ENCODE measurements at regions not wholly inside any gene's neighbourhood (a gene's known extent, or its start where the extent isn't known, plus 50 kb on each side); places are given as distances from the start of the nearest gene placed in this dataset.

DNA sequence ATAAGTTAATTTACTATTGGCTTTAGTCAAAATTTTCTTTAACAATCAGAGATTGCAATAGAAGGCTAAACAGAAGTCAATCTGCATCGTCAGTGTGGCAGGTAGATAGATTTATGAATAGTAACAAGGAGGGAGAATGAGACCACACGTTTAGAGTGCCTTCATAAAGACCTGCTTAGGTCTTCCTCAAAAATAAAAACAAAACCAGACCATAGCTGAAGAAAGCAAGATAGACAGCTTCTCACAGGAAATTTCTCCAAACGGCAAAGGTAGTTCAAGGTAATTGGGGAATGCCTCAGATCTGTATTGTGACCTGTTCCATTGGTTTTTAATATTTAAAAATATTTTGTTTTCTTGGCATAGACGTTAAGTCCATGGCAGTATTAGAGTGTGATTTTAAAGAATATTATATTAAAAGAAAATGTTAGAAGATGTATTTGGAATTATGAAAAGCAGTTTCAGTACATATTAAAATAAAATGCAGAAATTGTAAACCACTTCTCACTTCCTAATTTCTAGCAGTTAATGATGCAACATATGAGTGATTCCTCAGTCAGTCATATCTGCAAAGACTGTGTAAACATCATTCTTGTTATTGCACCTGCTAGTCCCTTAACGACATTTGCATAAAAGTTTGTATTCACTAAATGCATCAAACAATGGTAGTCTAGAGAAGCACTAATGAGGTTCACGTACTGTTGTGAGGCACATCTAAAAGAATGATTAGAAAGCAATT lies 278.0 kb downstream of the HLX start (continued):
- TF ChIP-seq TCF12 (IDR thresholded peaks at IDR 0.05; ENCODE audit: low read depth, low read length), result peak; percentile 70; the same call in 1 of the 2 replicates
- TF ChIP-seq FOXK2 (IDR thresholded peaks at IDR 0.05), result no peak
- TF ChIP-seq BMI1 (IDR thresholded peaks at IDR 0.05; ENCODE audit: borderline replicate concordance), result peak; percentile 83; the same call in 1 of the 2 replicates
- TF ChIP-seq RUNX3 (IDR thresholded peaks at IDR 0.05; ENCODE audit: low read length), result peak; percentile 53
- no peak for TF ChIP-seq NFXL1 (IDR thresholded peaks at IDR 0.05; ENCODE audit: borderline replicate concordance)
- peak; percentile 52 to 66; a peak in 2 of 4 replicates for TF ChIP-seq BHLHE40 (IDR thresholded peaks at IDR 0.05; ENCODE audit: borderline replicate concordance in 1 of 2, low read depth in 2 of 2, low read length in 1 of 2)
- TF ChIP-seq PAX5 (IDR thresholded peaks at IDR 0.05; ENCODE audit: borderline replicate concordance, low read depth, low read length), result peak; percentile 51; the same call in 1 of the 2 replicates
- TF ChIP-seq HDAC6 (IDR thresholded peaks at IDR 0.05; ENCODE audit: unreplicated experiment), result no peak
- TF ChIP-seq EED (IDR thresholded peaks at IDR 0.05; ENCODE audit: low read depth), result no peak
- peak; percentile 97 for TF ChIP-seq EP300 (IDR thresholded peaks at IDR 0.05; ENCODE audit: borderline replicate concordance in 1 of 2, control insufficient read depth in 1 of 2, low read depth in 2 of 2, low read length in 2 of 2)
- TF ChIP-seq, protein P1, sequence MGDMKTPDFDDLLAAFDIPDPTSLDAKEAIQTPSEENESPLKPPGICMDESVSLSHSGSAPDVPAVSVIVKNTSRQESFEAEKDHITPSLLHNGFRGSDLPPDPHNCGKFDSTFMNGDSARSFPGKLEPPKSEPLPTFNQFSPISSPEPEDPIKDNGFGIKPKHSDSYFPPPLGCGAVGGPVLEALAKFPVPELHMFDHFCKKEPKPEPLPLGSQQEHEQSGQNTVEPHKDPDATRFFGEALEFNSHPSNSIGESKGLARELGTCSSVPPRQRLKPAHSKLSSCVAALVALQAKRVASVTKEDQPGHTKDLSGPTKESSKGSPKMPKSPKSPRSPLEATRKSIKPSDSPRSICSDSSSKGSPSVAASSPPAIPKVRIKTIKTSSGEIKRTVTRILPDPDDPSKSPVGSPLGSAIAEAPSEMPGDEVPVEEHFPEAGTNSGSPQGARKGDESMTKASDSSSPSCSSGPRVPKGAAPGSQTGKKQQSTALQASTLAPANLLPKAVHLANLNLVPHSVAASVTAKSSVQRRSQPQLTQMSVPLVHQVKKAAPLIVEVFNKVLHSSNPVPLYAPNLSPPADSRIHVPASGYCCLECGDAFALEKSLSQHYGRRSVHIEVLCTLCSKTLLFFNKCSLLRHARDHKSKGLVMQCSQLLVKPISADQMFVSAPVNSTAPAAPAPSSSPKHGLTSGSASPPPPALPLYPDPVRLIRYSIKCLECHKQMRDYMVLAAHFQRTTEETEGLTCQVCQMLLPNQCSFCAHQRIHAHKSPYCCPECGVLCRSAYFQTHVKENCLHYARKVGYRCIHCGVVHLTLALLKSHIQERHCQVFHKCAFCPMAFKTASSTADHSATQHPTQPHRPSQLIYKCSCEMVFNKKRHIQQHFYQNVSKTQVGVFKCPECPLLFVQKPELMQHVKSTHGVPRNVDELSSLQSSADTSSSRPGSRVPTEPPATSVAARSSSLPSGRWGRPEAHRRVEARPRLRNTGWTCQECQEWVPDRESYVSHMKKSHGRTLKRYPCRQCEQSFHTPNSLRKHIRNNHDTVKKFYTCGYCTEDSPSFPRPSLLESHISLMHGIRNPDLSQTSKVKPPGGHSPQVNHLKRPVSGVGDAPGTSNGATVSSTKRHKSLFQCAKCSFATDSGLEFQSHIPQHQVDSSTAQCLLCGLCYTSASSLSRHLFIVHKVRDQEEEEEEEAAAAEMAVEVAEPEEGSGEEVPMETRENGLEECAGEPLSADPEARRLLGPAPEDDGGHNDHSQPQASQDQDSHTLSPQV (IDR thresholded peaks at IDR 0.05), result no peak
- peak; percentile 60; the same call in 1 of the 2 replicates for TF ChIP-seq CHD2 (IDR thresholded peaks at IDR 0.05; ENCODE audit: borderline replicate concordance, low read depth, low read length)
- TF ChIP-seq, protein P2, sequence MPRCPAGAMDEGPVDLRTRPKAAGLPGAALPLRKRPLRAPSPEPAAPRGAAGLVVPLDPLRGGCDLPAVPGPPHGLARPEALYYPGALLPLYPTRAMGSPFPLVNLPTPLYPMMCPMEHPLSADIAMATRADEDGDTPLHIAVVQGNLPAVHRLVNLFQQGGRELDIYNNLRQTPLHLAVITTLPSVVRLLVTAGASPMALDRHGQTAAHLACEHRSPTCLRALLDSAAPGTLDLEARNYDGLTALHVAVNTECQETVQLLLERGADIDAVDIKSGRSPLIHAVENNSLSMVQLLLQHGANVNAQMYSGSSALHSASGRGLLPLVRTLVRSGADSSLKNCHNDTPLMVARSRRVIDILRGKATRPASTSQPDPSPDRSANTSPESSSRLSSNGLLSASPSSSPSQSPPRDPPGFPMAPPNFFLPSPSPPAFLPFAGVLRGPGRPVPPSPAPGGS (IDR thresholded peaks at IDR 0.05; ENCODE audit: borderline replicate concordance, insufficient read depth, low read depth, low read length, poor library complexity, severe bottlenecking), result no peak
- no peak for TF ChIP-seq RAD21 (IDR thresholded peaks at IDR 0.05; ENCODE audit: insufficient read depth, low read depth, low read length)
- TF ChIP-seq TAF1 (IDR thresholded peaks at IDR 0.05; ENCODE audit: borderline replicate concordance, low read depth, low read length), result no peak
- no peak for TF ChIP-seq TCF3 (IDR thresholded peaks at IDR 0.05; ENCODE audit: borderline replicate concordance, insufficient read depth, low read depth, low read length)
- TF ChIP-seq SRF (IDR thresholded peaks at IDR 0.05; ENCODE audit: low read depth in 2 of 2, low read length in 2 of 2), result no peak
- peak; percentile 80; the same call in 1 of the 2 replicates for TF ChIP-seq IRF4 (IDR thresholded peaks at IDR 0.05; ENCODE audit: low read depth, low read length)
- no peak for TF ChIP-seq POLR2AphosphoS2 (IDR thresholded peaks at IDR 0.05; ENCODE audit: low read depth, low read length)
- TF ChIP-seq PAX8 (IDR thresholded peaks at IDR 0.05), result no peak
- TF ChIP-seq, protein P3, sequence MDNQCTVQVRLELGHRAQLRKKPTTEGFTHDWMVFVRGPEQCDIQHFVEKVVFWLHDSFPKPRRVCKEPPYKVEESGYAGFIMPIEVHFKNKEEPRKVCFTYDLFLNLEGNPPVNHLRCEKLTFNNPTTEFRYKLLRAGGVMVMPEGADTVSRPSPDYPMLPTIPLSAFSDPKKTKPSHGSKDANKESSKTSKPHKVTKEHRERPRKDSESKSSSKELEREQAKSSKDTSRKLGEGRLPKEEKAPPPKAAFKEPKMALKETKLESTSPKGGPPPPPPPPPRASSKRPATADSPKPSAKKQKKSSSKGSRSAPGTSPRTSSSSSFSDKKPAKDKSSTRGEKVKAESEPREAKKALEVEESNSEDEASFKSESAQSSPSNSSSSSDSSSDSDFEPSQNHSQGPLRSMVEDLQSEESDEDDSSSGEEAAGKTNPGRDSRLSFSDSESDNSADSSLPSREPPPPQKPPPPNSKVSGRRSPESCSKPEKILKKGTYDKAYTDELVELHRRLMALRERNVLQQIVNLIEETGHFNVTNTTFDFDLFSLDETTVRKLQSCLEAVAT (IDR thresholded peaks at IDR 0.05), result no peak
- TF ChIP-seq NR2C1 (IDR thresholded peaks at IDR 0.05), result no peak
- TF ChIP-seq NFYA (IDR thresholded peaks at IDR 0.05; ENCODE audit: borderline replicate concordance, low read depth, low read length), result no peak
- no peak for TF ChIP-seq ZNF384 (IDR thresholded peaks at IDR 0.05; ENCODE audit: borderline replicate concordance, low read depth, low read length)
